ENCODE measurements at regions not wholly inside any gene's neighbourhood (a gene's known extent, or its start where the extent isn't known, plus 50 kb on each side); places are given as distances from the start of the nearest gene placed in this dataset.

GRCh38 chr14:53701108-53701875, 255.3 kb downstream of the BMP4 start:
- TF ChIP-seq, protein P1, sequence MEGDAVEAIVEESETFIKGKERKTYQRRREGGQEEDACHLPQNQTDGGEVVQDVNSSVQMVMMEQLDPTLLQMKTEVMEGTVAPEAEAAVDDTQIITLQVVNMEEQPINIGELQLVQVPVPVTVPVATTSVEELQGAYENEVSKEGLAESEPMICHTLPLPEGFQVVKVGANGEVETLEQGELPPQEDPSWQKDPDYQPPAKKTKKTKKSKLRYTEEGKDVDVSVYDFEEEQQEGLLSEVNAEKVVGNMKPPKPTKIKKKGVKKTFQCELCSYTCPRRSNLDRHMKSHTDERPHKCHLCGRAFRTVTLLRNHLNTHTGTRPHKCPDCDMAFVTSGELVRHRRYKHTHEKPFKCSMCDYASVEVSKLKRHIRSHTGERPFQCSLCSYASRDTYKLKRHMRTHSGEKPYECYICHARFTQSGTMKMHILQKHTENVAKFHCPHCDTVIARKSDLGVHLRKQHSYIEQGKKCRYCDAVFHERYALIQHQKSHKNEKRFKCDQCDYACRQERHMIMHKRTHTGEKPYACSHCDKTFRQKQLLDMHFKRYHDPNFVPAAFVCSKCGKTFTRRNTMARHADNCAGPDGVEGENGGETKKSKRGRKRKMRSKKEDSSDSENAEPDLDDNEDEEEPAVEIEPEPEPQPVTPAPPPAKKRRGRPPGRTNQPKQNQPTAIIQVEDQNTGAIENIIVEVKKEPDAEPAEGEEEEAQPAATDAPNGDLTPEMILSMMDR (IDR thresholded peaks at IDR 0.05), result no peak
- TF ChIP-seq POLR2AphosphoS5 (IDR thresholded peaks at IDR 0.05) (no peak), POLR2A (IDR thresholded peaks at IDR 0.05) (no peak)
